HepG2 (cell line): ENCODE measurements at regions not wholly inside any gene's neighbourhood (a gene's known extent, or its start where the extent isn't known, plus 50 kb on each side); places are given as distances from the start of the nearest gene placed in this dataset.

Experiments used
- CBFB ChIP-seq: sonication (generic); formaldehyde crosslinking; IDR thresholded peaks from 2 replicates; pipeline ENCODE4 v1.4.0; 2020; ENCODE audit warnings: missing genetic modification reagents
- GABPB1 ChIP-seq: IDR thresholded peaks from 2 replicates; pipeline ENCODE4 v1.6.1; 2016; ENCODE audit warnings: mild to moderate bottlenecking, missing genetic modification reagents, moderate library complexity, missing compliant biosample characterization
- NR3C1 ChIP-seq: sonication (generic); formaldehyde crosslinking; IDR thresholded peaks from 2 replicates; pipeline ENCODE4 v1.4.0; 2020; ENCODE audit warnings: missing genetic modification reagents
- RELA ChIP-seq: sonication (generic); formaldehyde crosslinking; IDR thresholded peaks from 2 replicates; pipeline ENCODE4 v1.4.0; 2020; ENCODE audit warnings: missing genetic modification reagents
- YY1 ChIP-seq: IDR thresholded peaks from 2 replicates; pipeline ENCODE4 v1.6.1; 2011; ENCODE audit warnings: low read length, low read depth, moderate library complexity, mild to moderate bottlenecking; ENCODE audit not compliant: insufficient read depth, insufficient replicate concordance
- ZNF17 ChIP-seq: sonication (generic); formaldehyde crosslinking; IDR thresholded peaks from 2 replicates; pipeline ENCODE4 v1.5.0; 2020; ENCODE audit warnings: mild to moderate bottlenecking, missing genetic modification reagents
- ZNF564 ChIP-seq: sonication (generic); formaldehyde crosslinking; IDR thresholded peaks from 2 replicates; pipeline ENCODE4 v1.8.1; 2023; ENCODE audit warnings: mild to moderate bottlenecking, missing genetic modification reagents
- TF ChIP-seq, protein P1 (sequence below): sonication (generic); formaldehyde crosslinking; IDR thresholded peaks from 2 replicates; pipeline ENCODE4 v1.4.0; 2020; ENCODE audit warnings: missing genetic modification reagents, mild to moderate bottlenecking, borderline replicate concordance
- TF ChIP-seq, protein P2 (sequence below): sonication (generic); formaldehyde crosslinking; IDR thresholded peaks from 2 replicates; pipeline ENCODE4 v1.8.0; 2022; ENCODE audit warnings: mild to moderate bottlenecking, missing genetic modification reagents
- TF ChIP-seq, protein P3 (sequence below): IDR thresholded peaks from 2 replicates; pipeline ENCODE4 v1.6.1; 2016; ENCODE audit warnings: low read depth

DNA sequence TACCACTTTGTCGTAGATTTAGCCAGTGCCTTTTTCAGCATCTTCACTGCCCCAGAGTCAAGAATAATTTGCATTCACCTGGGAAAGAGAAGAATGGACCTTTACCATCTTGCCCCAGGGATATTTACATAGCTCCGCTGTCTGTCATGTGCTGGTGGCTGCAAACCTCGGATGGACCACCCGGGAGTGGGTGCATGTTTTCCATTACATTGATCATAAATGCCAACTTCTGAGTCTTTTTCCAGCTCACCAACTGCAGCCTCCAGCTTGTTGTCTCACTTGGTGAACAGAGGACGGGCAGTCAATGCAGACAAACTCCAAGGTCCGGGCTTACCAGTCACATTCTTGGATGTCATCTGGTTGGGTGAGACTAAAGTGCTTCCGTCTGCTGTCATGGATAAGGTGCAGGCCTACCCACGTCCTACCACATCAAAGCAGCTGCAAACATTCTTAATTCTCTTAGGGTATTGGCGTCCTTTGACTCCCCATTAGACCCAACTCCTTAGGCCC, 155.8 kb upstream of the APC start (continued):
- TF ChIP-seq, protein P1, sequence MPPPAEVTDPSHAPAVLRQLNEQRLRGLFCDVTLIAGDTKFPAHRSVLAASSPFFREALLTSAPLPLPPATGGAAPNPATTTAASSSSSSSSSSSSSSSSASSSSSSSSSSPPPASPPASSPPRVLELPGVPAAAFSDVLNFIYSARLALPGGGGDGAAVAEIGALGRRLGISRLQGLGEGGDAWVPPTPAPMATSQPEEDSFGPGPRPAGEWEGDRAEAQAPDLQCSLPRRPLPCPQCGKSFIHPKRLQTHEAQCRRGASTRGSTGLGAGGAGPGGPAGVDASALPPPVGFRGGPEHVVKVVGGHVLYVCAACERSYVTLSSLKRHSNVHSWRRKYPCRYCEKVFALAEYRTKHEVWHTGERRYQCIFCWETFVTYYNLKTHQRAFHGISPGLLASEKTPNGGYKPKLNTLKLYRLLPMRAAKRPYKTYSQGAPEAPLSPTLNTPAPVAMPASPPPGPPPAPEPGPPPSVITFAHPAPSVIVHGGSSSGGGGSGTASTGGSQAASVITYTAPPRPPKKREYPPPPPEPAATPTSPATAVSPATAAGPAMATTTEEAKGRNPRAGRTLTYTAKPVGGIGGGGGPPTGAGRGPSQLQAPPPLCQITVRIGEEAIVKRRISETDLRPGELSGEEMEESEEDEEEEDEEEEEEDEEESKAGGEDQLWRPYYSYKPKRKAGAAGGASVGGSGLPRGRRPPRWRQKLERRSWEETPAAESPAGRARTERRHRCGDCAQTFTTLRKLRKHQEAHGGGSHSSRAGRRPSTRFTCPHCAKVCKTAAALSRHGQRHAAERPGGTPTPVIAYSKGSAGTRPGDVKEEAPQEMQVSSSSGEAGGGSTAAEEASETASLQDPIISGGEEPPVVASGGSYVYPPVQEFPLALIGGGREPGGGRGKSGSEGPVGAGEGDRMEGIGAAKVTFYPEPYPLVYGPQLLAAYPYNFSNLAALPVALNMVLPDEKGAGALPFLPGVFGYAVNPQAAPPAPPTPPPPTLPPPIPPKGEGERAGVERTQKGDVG (CRISPR knock-in tag): no peak
- TF ChIP-seq, protein P2, sequence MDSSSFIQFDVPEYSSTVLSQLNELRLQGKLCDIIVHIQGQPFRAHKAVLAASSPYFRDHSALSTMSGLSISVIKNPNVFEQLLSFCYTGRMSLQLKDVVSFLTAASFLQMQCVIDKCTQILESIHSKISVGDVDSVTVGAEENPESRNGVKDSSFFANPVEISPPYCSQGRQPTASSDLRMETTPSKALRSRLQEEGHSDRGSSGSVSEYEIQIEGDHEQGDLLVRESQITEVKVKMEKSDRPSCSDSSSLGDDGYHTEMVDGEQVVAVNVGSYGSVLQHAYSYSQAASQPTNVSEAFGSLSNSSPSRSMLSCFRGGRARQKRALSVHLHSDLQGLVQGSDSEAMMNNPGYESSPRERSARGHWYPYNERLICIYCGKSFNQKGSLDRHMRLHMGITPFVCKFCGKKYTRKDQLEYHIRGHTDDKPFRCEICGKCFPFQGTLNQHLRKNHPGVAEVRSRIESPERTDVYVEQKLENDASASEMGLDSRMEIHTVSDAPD (CRISPR knock-in tag): no peak
- TF ChIP-seq ZNF564 (no peak), ZNF17 (no peak), YY1 (no peak), NR3C1 (CRISPR knock-in tag) (no peak), GABPB1 (CRISPR knock-in tag) (no peak), RELA (CRISPR knock-in tag) (no peak), CBFB (no peak)
- TF ChIP-seq, protein P3, sequence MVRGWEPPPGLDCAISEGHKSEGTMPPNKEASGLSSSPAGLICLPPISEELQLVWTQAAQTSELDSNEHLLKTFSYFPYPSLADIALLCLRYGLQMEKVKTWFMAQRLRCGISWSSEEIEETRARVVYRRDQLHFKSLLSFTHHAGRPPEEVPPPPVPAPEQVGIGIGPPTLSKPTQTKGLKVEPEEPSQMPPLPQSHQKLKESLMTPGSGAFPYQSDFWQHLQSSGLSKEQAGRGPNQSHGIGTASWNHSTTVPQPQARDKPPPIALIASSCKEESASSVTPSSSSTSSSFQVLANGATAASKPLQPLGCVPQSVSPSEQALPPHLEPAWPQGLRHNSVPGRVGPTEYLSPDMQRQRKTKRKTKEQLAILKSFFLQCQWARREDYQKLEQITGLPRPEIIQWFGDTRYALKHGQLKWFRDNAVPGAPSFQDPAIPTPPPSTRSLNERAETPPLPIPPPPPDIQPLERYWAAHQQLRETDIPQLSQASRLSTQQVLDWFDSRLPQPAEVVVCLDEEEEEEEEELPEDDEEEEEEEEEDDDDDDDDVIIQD (CRISPR knock-in tag): no peak
